H9 (cell line): ENCODE measurements at regions not wholly inside any gene's neighbourhood (a gene's known extent, or its start where the extent isn't known, plus 50 kb on each side); places are given as distances from the start of the nearest gene placed in this dataset.

Experiments used
- DNase-seq: peaks from one replicate; pipeline ENCODE4 v3.0.0-alpha.2; 2017
- H2AFZ ChIP-seq: one replicate; pipeline ENCODE4 v1.6.1; 2013; ENCODE audit warnings: mild to moderate bottlenecking, low read length, control low read depth, moderate library complexity
- H2AK5ac ChIP-seq: 2 replicates; pipeline ENCODE4 v1.6.1; 2013; ENCODE audit warnings: low read length, control low read depth, mixed read lengths; ENCODE audit not compliant: insufficient read length
- H2BK120ac ChIP-seq: one replicate; pipeline ENCODE4 v1.6.1; 2013; ENCODE audit warnings: low read depth, mild to moderate bottlenecking, low read length, control low read depth, inconsistent platforms; ENCODE audit not compliant: poor library complexity, severe bottlenecking
- H2BK12ac ChIP-seq: 2 replicates; pipeline ENCODE4 v1.6.1; 2013; ENCODE audit warnings: low read length, control low read depth, mixed read lengths, low read depth; ENCODE audit not compliant: insufficient read length
- H2BK15ac ChIP-seq: 2 replicates; pipeline ENCODE4 v1.6.1; 2013; ENCODE audit warnings: low read depth, low read length, control low read depth
- H2BK20ac ChIP-seq: one replicate; pipeline ENCODE4 v1.6.1; 2013; ENCODE audit warnings: low read depth, mild to moderate bottlenecking, low read length, control low read depth, inconsistent platforms; ENCODE audit not compliant: poor library complexity, severe bottlenecking
- H2BK5ac ChIP-seq: 2 replicates; pipeline ENCODE4 v1.6.1; 2013; ENCODE audit warnings: low read length, control low read depth, mixed read lengths; ENCODE audit not compliant: insufficient read length
- H3K14ac ChIP-seq: 2 replicates; pipeline ENCODE4 v1.6.1; 2013; ENCODE audit warnings: low read length, control low read depth; ENCODE audit not compliant: insufficient read depth
- H3K18ac ChIP-seq: 2 replicates; pipeline ENCODE4 v1.6.1; 2013; ENCODE audit warnings: low read depth, mild to moderate bottlenecking, mixed read lengths, low read length, control low read depth; ENCODE audit not compliant: insufficient read length
- H3K23ac ChIP-seq: 2 replicates; pipeline ENCODE4 v1.6.1; 2013; ENCODE audit warnings: low read length, control low read depth, mixed read lengths, low read depth; ENCODE audit not compliant: insufficient read length
- H3K23me2 ChIP-seq: 2 replicates; pipeline ENCODE4 v1.6.1; 2013; ENCODE audit warnings: low read depth, mild to moderate bottlenecking, mixed read lengths, low read length, control low read depth; ENCODE audit not compliant: insufficient read length, poor library complexity, severe bottlenecking
- H3K27ac ChIP-seq: 2 replicates; pipeline ENCODE4 v1.5.1; 2013; ENCODE audit warnings: low read length, control low read depth, mixed read lengths, low read depth; ENCODE audit not compliant: insufficient read length
- H3K27me3 ChIP-seq: 2 replicates; pipeline ENCODE4 v1.6.1; 2013; ENCODE audit warnings: low read length, control low read depth, inconsistent platforms; ENCODE audit not compliant: insufficient read depth
- H3K4ac ChIP-seq: 2 replicates; pipeline ENCODE4 v1.6.1; 2013; ENCODE audit warnings: low read depth, mild to moderate bottlenecking, control low read depth, inconsistent platforms, low read length, moderate library complexity
- H3K4me1 ChIP-seq: 2 replicates; pipeline ENCODE4 v1.6.1; 2013; ENCODE audit warnings: low read length, control low read depth, inconsistent platforms; ENCODE audit not compliant: insufficient read depth
- H3K4me2 ChIP-seq: 2 replicates; pipeline ENCODE4 v1.6.1; 2013; ENCODE audit warnings: low read length, control low read depth, mixed read lengths; ENCODE audit not compliant: insufficient read length, insufficient read depth
- H3K56ac ChIP-seq: 2 replicates; pipeline ENCODE4 v1.6.1; 2013; ENCODE audit warnings: low read depth, mild to moderate bottlenecking, mixed read lengths, low read length, control low read depth; ENCODE audit not compliant: insufficient read length
- H3K79me1 ChIP-seq: 2 replicates; pipeline ENCODE4 v1.6.1; 2013; ENCODE audit warnings: low read depth, mild to moderate bottlenecking, moderate library complexity, low read length, control low read depth, inconsistent platforms; ENCODE audit not compliant: insufficient read depth, poor library complexity, severe bottlenecking
- H3K79me2 ChIP-seq: 2 replicates; pipeline ENCODE4 v1.6.1; 2013; ENCODE audit warnings: low read length, control low read depth, inconsistent platforms; ENCODE audit not compliant: insufficient read depth
- H3K9ac ChIP-seq: 2 replicates; pipeline ENCODE4 v1.6.1; 2013; ENCODE audit warnings: low read length, control low read depth, mixed read lengths; ENCODE audit not compliant: insufficient read length; ENCODE audit errors: extremely low read depth
- H3K9me3 ChIP-seq: one replicate; pipeline ENCODE4 v1.6.1; 2013; ENCODE audit warnings: low read depth, low read length, inconsistent platforms; ENCODE audit not compliant: control insufficient read depth
- H3T11ph ChIP-seq: one replicate; pipeline ENCODE4 v1.6.1; 2013; ENCODE audit warnings: mild to moderate bottlenecking, low read length, control low read depth, inconsistent platforms
- H4K20me1 ChIP-seq: one replicate; pipeline ENCODE4 v1.6.1; 2013; ENCODE audit not compliant: control insufficient read depth, insufficient read length, insufficient read depth
- H4K5ac ChIP-seq: 2 replicates; pipeline ENCODE4 v1.6.1; 2013; ENCODE audit warnings: low read depth, mild to moderate bottlenecking, mixed read lengths, low read length, control low read depth; ENCODE audit not compliant: insufficient read length
- H4K8ac ChIP-seq: replicated peaks from 2 replicates; pipeline ENCODE4 v1.6.1; 2013; ENCODE audit warnings: low read length, control low read depth, mixed read lengths, low read depth; ENCODE audit not compliant: insufficient read length
- H4K91ac ChIP-seq: 2 replicates; pipeline ENCODE4 v1.6.1; 2013; ENCODE audit warnings: low read depth, mild to moderate bottlenecking, moderate library complexity, mixed read lengths, low read length, control low read depth; ENCODE audit not compliant: insufficient read length
- H3K27ac Mint-ChIP-seq, 3 experiments: 2 replicates in 2 of 3; 3 replicates in 1 of 3; pipeline ENCODE4 v1.8.0; 2020 to 2021; ENCODE audit warnings: mixed read lengths in 3 of 3, mild to moderate bottlenecking in 1 of 3, moderate library complexity in 1 of 3
- H3K27me3 Mint-ChIP-seq: 2 replicates; pipeline ENCODE4 v1.8.0; 2021; ENCODE audit warnings: low read depth, mild to moderate bottlenecking, moderate library complexity, mixed read lengths
- H3K36me3 Mint-ChIP-seq, 3 experiments: 2 replicates in 2 of 3; 3 replicates in 1 of 3; pipeline ENCODE4 v1.8.0; 2020 to 2021; ENCODE audit warnings: low read depth in 3 of 3, mixed read lengths in 3 of 3; ENCODE audit not compliant: insufficient read depth in 1 of 3
- H3K4me1 Mint-ChIP-seq, 2 experiments: 2 replicates each; pipeline ENCODE4 v1.8.0; 2020; ENCODE audit warnings: mixed read lengths in 2 of 2
- H3K4me3 Mint-ChIP-seq, 2 experiments: 2 replicates in 1 of 2; 3 replicates in 1 of 2; pipeline ENCODE4 v1.8.0; 2020 to 2021; ENCODE audit warnings: mild to moderate bottlenecking in 2 of 2, mixed read lengths in 2 of 2, moderate library complexity in 1 of 2
- H3K9me3 Mint-ChIP-seq, 2 experiments: 2 replicates in 1 of 2; 3 replicates in 1 of 2; pipeline ENCODE4 v1.8.0; 2020; ENCODE audit warnings: mild to moderate bottlenecking in 2 of 2, mixed read lengths in 2 of 2, moderate library complexity in 1 of 2
- WGBS: extraction: QIAGEN DNeasy Blood & Tissue Kit; methylation state at CpG from one replicate; pipeline ENCODE4 v1.1.7; 2013; ENCODE audit warnings: missing lambda C conversion rate, low lambda C conversion rate, mixed read lengths; ENCODE audit not compliant: insufficient read length; ENCODE audit errors: extremely low coverage; 5-methylcytosine and 5-hydroxymethylcytosine counted together
- TF ChIP-seq, protein P1 (sequence below): fragments of 200-600 bp; sonication (generic); conservative IDR thresholded peaks from 3 replicates; pipeline ENCODE4 v1.8.0; 2021; ENCODE audit warnings: antibody characterized with exemption, mild to moderate bottlenecking

DNA sequence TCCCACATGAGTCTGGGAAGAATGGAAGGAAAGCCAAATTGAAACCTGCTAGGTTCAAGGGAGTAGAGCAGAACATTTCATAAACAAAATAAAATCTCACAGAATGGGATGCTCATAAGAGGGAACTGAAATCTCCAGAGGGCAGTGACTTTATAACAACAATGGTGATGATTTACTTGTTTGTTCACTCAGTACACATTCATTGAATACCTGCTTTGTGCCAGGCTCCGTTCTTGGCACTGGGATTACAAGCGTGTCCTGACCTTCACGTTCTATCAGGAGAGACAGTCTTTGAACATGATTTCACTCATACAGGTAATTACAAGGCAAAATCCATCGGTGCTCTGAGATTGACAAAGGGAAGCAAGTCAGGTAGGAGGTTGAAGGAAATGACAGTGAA lies 356.3 kb downstream of the HAPSTR1 start:
- no peak overlapping the region for H4K5ac ChIP-seq
- no peak overlapping the region for H3K14ac ChIP-seq
- TF ChIP-seq, protein P1, sequence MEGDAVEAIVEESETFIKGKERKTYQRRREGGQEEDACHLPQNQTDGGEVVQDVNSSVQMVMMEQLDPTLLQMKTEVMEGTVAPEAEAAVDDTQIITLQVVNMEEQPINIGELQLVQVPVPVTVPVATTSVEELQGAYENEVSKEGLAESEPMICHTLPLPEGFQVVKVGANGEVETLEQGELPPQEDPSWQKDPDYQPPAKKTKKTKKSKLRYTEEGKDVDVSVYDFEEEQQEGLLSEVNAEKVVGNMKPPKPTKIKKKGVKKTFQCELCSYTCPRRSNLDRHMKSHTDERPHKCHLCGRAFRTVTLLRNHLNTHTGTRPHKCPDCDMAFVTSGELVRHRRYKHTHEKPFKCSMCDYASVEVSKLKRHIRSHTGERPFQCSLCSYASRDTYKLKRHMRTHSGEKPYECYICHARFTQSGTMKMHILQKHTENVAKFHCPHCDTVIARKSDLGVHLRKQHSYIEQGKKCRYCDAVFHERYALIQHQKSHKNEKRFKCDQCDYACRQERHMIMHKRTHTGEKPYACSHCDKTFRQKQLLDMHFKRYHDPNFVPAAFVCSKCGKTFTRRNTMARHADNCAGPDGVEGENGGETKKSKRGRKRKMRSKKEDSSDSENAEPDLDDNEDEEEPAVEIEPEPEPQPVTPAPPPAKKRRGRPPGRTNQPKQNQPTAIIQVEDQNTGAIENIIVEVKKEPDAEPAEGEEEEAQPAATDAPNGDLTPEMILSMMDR = no peak
- H3K27me3 ChIP-seq = no peaks in the 10 kb centered on the region
- no peaks in the 10 kb centered on the region for H3K36me3 Mint-ChIP-seq
- no peak overlapping the region for H3K56ac ChIP-seq
- no peak overlapping the region for H3T11ph ChIP-seq
- no peaks in the 10 kb centered on the region for H3K79me2 ChIP-seq
- no peak overlapping the region for H2AFZ ChIP-seq
- no peaks in the 10 kb centered on the region for H3K23me2 ChIP-seq
- no peak overlapping the region for H2BK5ac ChIP-seq
- H3K23ac ChIP-seq = no peak overlapping the region
- WGBS = no CpG with 5 or more reads among the region's 4 CpGs
- H2BK20ac ChIP-seq = no peak overlapping the region
- H2AK5ac ChIP-seq = no peak overlapping the region
- no peak overlapping the region for H3K9ac ChIP-seq
- H2BK12ac ChIP-seq = no peak overlapping the region
- H3K18ac ChIP-seq = no peak overlapping the region
- DNase-seq = no peak
- H3K9me3 Mint-ChIP-seq = peaks cover 0 to 3% of the 10 kb centered on the region in 2 experiments; a peak in 1 of 5 replicates
- H3K79me1 ChIP-seq = no peaks in the 10 kb centered on the region
- H3K27ac Mint-ChIP-seq = no peak overlapping the region
- no peaks in the 10 kb centered on the region for H4K20me1 ChIP-seq
- H4K8ac ChIP-seq = no peak overlapping the region
- no peaks in the 10 kb centered on the region for H3K9me3 ChIP-seq
- H4K91ac ChIP-seq = no peak overlapping the region
- no peak overlapping the region for H3K4me3 Mint-ChIP-seq
- H2BK120ac ChIP-seq = no peak overlapping the region
- no peak overlapping the region for H3K4ac ChIP-seq
- peaks cover 36 to 37% of the 10 kb centered on the region in 2 experiments for H3K4me1 Mint-ChIP-seq
- no peak overlapping the region for H3K4me2 ChIP-seq
- H3K4me1 ChIP-seq = peaks cover 13% of the 10 kb centered on the region
- no peak overlapping the region for H3K27ac ChIP-seq
- no peaks in the 10 kb centered on the region for H3K27me3 Mint-ChIP-seq
- H2BK15ac ChIP-seq = no peak overlapping the region
